HG03460 (cell line): ENCODE measurements at regions not wholly inside any gene's neighbourhood (a gene's known extent, or its start where the extent isn't known, plus 50 kb on each side); places are given as distances from the start of the nearest gene placed in this dataset.
"Not testable (repeated sequence)": the region's sequence is repeated elsewhere in the genome, so short reads cannot be mapped to it uniquely, and the experiment has no call there.

Experiments
- ATAC-seq: cut with Tn5 transposase; IDR thresholded peaks from one replicate; pipeline ENCODE4 v1.9.1; 2021; ENCODE audit not compliant: unreplicated experiment

DNA sequence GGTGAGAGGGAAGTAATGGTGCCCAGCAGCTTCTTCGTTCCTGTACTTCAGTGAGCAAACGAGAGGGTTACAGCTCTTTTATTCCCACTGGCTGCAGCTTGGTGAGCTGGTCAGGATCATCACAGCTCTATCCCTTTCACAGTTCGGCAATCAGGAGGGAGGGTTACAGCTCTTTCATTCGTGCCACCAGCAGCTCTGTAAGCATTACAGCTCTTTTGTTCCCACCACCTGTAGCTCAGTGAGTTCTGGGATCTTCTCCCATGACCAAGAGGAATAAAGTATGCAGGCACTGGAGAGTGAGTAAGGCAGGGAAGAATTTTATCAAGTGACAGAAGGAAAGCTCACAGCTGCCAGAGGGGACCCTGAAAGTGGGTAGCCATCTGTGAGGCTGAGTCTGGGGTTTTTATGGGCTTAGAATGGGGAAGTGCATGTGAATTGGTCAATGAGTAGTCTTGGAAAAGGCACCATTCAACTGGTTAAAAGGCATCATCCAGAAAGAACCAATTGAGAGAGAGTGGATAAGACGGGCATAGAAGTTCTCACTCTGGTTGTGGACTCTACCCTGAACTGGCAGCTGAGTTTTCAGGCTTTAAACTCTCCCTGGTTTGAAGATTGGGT, 123.7 kb downstream of the COX18 start:
- no peak for ATAC-seq

DNA sequence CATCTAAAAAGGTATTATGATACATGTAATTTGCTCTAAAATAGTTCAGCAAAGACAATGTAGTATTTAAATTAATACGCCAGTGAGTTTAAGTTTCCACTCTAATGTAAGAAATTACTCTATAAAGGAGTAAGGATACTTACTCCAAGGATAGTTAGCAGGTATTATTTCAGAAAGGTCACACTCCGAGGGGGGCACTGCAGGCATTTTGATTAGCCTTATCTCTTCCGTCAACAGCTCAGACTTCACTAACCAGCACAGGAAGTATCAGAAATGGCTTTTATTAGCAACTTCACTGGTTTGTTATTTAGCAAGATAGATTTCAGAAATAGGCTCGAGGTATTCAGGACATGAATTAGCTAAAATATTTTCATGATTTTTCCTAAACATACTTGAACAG, 127.0 kb downstream of the COX18 start:
- ATAC-seq: no peak

- ATAC-seq: no peak
Observed at GRCh38 chr4:72938516-72938915, 131.0 kb downstream of the COX18 start.

GRCh38 chr4:72935462-72935861, 134.1 kb downstream of the COX18 start:
- no peak for ATAC-seq

GRCh38 chr4:72933029-72933428, 136.5 kb downstream of the COX18 start:
- no peak for ATAC-seq

GRCh38 chr4:72931346-72931745, 138.2 kb downstream of the COX18 start:
- ATAC-seq: no peak

DNA sequence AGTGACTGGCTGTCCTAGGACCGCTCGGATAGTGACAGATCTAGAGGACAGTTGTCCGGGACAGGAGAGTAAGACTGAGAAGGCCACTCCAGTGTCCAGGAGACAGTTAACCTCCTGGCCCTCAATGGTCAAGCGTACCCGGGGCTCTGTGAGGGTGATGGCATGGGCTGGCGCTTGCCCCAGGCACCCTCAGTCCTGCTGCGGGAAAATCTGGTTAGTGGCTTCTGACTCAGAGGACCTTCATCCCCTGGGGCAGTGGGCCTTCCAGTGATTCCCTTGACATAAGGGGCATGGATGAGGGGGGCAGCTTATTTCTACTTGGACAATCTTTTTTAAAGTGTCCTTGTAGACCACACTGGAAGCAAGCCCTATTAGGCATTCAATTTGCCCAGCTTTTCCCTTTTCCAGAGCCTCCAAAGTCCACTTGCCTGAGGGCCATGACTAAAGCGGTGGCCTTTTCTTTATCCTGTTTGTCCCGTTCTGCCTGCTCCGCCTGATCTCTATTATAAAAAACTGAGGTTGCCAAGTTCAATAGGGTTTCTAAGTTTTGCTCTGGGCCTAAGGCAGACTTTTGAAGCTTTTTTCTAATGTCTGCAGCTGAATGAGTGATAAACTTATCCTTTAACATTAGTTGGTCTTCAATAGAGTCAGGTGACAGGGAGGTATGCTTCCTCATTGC, 139.8 kb downstream of the COX18 start:
- ATAC-seq: not testable (repeated sequence)

DNA sequence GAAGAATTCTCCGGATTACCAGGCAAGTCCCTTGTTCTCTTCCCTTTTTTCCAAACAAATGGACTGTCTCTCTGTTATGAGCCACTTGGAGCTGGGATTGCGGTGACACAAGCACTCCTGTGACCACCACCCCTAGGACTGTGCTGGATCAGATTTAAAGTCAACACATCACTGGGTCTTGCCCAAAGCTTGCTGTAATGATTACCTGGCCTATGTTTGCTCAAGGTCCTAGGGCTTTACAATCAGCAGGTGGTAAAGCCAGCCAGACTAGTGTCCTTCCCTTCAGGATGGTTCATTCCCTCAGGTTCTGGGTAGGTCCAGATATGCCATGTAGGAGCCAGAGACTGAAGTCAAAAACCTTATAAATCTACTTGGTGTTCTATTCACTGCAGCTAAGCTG, 144.7 kb downstream of the COX18 start:
- ATAC-seq: no peak

- no peak for ATAC-seq
Observed at GRCh38 chr4:72919937-72920336, 149.6 kb downstream of the COX18 start.

DNA sequence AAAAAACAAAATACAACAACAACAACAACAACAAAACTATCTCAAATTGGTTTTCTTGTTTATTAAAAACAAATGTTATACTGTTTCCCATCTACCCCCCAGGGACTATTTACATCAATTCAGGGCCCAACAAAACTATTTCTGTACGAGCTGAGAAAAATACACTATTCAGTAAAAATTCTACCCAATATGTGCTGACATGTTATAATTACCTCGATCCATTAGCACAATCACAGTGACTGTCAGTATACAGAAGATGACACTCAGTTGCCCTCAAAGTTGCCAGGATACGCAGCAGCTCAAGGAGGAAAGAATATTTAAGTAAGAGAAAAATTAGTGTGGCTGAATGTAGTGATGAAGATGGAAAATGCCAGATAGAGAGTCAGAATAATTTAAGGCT, 150.1 kb downstream of the COX18 start:
- ATAC-seq: no peak

GRCh38 chr4:72918362-72918761, 151.2 kb downstream of the COX18 start:
- no peak for ATAC-seq

GRCh38 chr4:72911316-72911715, 158.2 kb downstream of the COX18 start:
- ATAC-seq: no peak

- ATAC-seq: no peak
Observed at GRCh38 chr4:72909461-72909860, 160.1 kb downstream of the COX18 start.

- ATAC-seq: no peak
Observed at GRCh38 chr4:72902354-72902753, 167.2 kb downstream of the COX18 start.

GRCh38 chr4:72901553-72901952, 168.0 kb downstream of the COX18 start:
- no peak for ATAC-seq

DNA sequence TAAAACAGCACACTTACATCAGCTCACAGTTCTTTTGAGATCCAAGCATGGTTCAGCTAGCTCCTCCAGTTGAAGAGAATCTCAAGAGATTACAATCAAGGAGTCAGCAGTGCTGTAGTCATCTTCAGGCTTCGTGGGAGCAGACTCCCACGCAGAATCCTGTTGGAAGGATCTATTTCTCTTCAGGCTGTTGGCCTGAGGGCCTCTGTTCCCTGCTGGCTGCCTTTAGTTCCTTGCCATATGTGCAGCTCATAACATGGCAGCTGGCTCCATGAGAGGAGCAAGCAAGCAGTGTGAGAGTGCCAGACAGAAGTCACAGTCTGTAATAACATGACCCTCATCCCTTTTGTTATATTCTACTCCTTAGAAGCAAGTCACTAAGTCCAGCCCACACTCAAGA, 168.6 kb downstream of the COX18 start:
- ATAC-seq: no peak

DNA sequence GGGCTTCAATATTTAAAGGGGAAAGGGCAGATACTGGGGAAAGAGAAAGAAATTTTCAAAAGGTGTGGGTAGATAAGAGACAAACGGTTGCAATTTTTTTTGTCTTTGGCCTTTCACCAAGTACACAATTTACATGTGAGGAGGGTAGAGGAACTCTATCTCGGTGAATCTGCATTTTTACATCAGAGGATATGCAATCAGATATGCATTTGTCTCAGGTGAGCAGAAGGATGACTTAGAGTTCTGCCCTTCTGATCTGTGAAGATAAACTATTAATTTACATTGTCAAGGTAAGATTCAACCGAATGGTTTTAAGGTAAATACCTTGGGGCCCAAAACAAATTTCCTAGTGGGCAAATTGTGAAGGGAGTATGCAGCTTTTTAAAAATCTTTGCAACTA, 169.9 kb downstream of the COX18 start:
- no peak for ATAC-seq

- ATAC-seq: no peak
Observed at GRCh38 chr4:72899214-72899613, 170.3 kb downstream of the COX18 start.

DNA sequence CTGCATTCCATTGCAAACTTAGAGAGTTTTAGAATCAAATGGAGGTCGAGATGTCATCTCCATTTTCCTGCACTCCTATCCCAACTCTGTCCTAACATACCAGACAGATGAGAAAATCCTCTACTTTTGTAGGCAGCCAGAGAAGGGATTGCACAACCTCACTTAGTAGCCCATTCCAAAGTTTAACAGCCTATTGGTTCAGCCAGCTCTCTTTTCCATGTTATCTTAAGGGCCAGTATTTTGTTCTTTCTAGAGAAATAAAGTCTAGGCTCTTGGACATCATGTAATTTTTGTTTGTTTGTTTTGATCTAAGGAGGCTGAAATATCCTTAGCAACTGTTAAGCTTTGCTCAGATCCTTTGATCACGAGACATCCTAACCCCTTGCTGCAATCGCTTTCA, 173.0 kb downstream of the COX18 start:
- ATAC-seq: no peak

DNA sequence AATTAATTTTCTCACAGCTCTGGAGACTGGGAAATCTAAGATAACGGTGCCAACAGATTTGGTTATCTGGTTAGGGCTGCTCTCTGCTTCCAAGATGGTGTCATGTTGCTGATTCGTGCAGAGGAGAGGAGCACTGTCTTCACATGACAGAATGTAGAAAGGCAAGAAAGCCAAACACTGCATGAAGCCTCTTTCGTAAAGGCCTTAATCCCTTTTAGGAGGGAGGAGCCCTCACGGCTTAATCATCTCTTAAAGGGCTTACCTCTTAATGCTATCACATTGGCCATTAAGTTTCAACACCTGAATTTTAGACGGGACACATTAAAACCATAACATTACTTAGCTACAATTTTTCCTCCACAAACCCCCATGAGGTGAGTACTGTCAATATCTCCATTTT, 174.1 kb downstream of the COX18 start:
- no peak for ATAC-seq

DNA sequence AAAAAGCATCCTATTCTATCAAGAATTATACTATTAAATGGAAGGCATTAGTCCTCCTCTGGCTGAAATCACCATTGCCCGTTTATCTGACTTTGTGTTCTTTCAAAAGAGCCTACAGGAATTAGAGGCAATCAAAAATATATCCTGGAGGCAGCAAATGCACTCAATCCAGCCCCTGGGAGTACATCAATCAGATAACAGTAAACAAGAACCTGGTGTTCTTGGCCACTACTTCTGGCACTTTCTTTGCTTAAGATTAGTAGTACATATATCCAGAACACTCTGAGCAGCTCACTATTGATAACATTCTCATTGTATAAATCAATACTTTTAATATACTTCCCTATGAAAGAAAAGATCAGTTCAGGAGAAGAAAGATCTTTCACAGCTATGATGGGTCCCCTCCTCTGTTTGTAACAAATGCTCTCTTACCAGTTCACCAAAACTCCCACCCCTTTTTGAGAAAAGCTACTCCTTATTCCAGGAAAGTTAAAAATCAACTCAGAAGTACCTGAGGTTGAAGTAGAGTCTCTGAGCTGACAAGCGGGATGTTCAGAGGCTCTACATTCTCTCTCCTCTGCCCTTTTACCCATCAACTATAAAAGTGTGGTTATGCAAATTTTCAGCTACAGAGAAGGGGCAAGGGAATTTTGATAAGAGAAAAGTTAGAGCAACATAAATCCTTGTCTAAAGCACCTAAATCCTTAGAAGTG, 176.0 kb downstream of the COX18 start:
- no peak for ATAC-seq

GRCh38 chr4:72888331-72888730, 181.2 kb downstream of the COX18 start:
- ATAC-seq: no peak
